Skeletal muscle satellite cell (primary cell): ENCODE measurements at regions not wholly inside any gene's neighbourhood (a gene's known extent, or its start where the extent isn't known, plus 50 kb on each side); places are given as distances from the start of the nearest gene placed in this dataset.
A peak's percentile ranks its signal among the peaks of the same experiment; 100 is the strongest.

Experiments used
- H3K27me3 ChIP-seq: 2 replicates; pipeline ENCODE4 v1.7.0; 2013; ENCODE audit warnings: low read length; ENCODE audit not compliant: control insufficient read depth, insufficient read depth
- H3K36me3 ChIP-seq: 2 replicates; pipeline ENCODE4 v1.7.0; 2013; ENCODE audit warnings: mild to moderate bottlenecking, control low read depth, low read length; ENCODE audit not compliant: insufficient read depth
- H3K4me1 ChIP-seq: 2 replicates; pipeline ENCODE4 v1.7.0; 2013; ENCODE audit warnings: low read length; ENCODE audit not compliant: control insufficient read depth, insufficient read depth
- H3K4me2 ChIP-seq: 2 replicates; pipeline ENCODE4 v1.7.0; 2013; ENCODE audit warnings: mild to moderate bottlenecking, low read length
- H3K4me3 ChIP-seq: 2 replicates; pipeline ENCODE4 v1.7.0; 2013; ENCODE audit warnings: low read length
- H3K9ac ChIP-seq: 2 replicates; pipeline ENCODE4 v1.7.0; 2013; ENCODE audit warnings: mild to moderate bottlenecking, low read depth, low read length, moderate library complexity
- H3K9me3 ChIP-seq: replicated peaks from 2 replicates; pipeline ENCODE4 v1.7.0; 2013; ENCODE audit warnings: mild to moderate bottlenecking, control low read depth, low read length

GRCh38 chr2:150706561-150706960, 219.1 kb upstream of the RND3 start:
- Histone ChIP-seq H3K4me1 (peaks cover 6% of the 10 kb centered on the region), H3K4me3 (no peak overlapping the region), H3K27me3 (no peaks in the 10 kb centered on the region), H3K9me3 (no peaks in the 10 kb centered on the region), H3K9ac (no peak overlapping the region), H3K36me3 (no peaks in the 10 kb centered on the region), H3K4me2 (no peak overlapping the region)

- no peak overlapping the region for H3K9ac ChIP-seq
- no peak overlapping the region for H3K4me2 ChIP-seq
- no peak overlapping the region for H3K4me3 ChIP-seq
- no peaks in the 10 kb centered on the region for H3K36me3 ChIP-seq
- H3K4me1 ChIP-seq, result peaks cover 6% of the 10 kb centered on the region
- no peaks in the 10 kb centered on the region for H3K9me3 ChIP-seq
- H3K27me3 ChIP-seq, result no peaks in the 10 kb centered on the region
These were observed 218.3 kb upstream of the RND3 start for GRCh38 chr2:150705767-150706166.

GRCh38 chr2:150705357-150705756, 217.9 kb upstream of the RND3 start:
- Histone ChIP-seq H3K9ac (no peak overlapping the region), H3K36me3 (no peaks in the 10 kb centered on the region), H3K4me3 (no peak overlapping the region)

GRCh38 chr2:150702791-150703190, 215.3 kb upstream of the RND3 start:
- peaks cover 15% of the 10 kb centered on the region for H3K4me1 ChIP-seq
- H3K36me3 ChIP-seq, result no peaks in the 10 kb centered on the region
- H3K27me3 ChIP-seq, result no peaks in the 10 kb centered on the region
- no peak overlapping the region for H3K4me3 ChIP-seq
- H3K9ac ChIP-seq, result no peak overlapping the region
- H3K4me2 ChIP-seq, result no peak overlapping the region
- H3K9me3 ChIP-seq, result no peaks in the 10 kb centered on the region

More at GRCh38 chr2:150705357-150705756, 217.9 kb upstream of the RND3 start:
- Histone ChIP-seq H3K4me2 (no peak overlapping the region), H3K4me1 (peaks cover 6% of the 10 kb centered on the region), H3K9me3 (no peaks in the 10 kb centered on the region), H3K27me3 (no peaks in the 10 kb centered on the region)

GRCh38 chr2:150700666-150701580, 213.5 kb upstream of the RND3 start:
- Histone ChIP-seq H3K9ac (no peak overlapping the region), H3K36me3 (no peaks in the 10 kb centered on the region), H3K4me1 (peaks cover 16% of the 10 kb centered on the region), H3K4me2 (no peak overlapping the region), H3K4me3 (no peak overlapping the region), H3K9me3 (no peaks in the 10 kb centered on the region), H3K27me3 (no peaks in the 10 kb centered on the region)

- Histone ChIP-seq H3K27me3 (no peaks in the 10 kb centered on the region), H3K36me3 (no peaks in the 10 kb centered on the region), H3K9ac (no peak overlapping the region), H3K4me3 (no peak overlapping the region), H3K9me3 (no peaks in the 10 kb centered on the region), H3K4me2 (no peak overlapping the region), H3K4me1 (peaks cover 12% of the 10 kb centered on the region)
These were observed 211.8 kb upstream of the RND3 start for GRCh38 chr2:150699218-150699617.

GRCh38 chr2:150698016-150698661, 210.7 kb upstream of the RND3 start:
- H3K4me2 ChIP-seq, result peak overlapping the region; percentile 35
- no peaks in the 10 kb centered on the region for H3K27me3 ChIP-seq
- no peaks in the 10 kb centered on the region for H3K36me3 ChIP-seq
- no peak overlapping the region for H3K9ac ChIP-seq
- no peaks in the 10 kb centered on the region for H3K9me3 ChIP-seq
- H3K4me3 ChIP-seq, result no peak overlapping the region
- H3K4me1 ChIP-seq, result peaks cover 12% of the 10 kb centered on the region

- peaks cover 12% of the 10 kb centered on the region for H3K4me1 ChIP-seq
- no peaks in the 10 kb centered on the region for H3K9me3 ChIP-seq
- no peak overlapping the region for H3K9ac ChIP-seq
- no peaks in the 10 kb centered on the region for H3K36me3 ChIP-seq
- no peak overlapping the region for H3K4me2 ChIP-seq
- no peaks in the 10 kb centered on the region for H3K27me3 ChIP-seq
- H3K4me3 ChIP-seq, result no peak overlapping the region
These were observed 210.1 kb upstream of the RND3 start for GRCh38 chr2:150697596-150697995.

- H3K27me3 ChIP-seq, result no peaks in the 10 kb centered on the region
These were observed 208.1 kb upstream of the RND3 start for GRCh38 chr2:150695451-150696135.

GRCh38 chr2:150693556-150693955, 206.1 kb upstream of the RND3 start:
- H3K9ac ChIP-seq, result no peak overlapping the region
- H3K4me2 ChIP-seq, result no peak overlapping the region
- no peaks in the 10 kb centered on the region for H3K27me3 ChIP-seq
- no peak overlapping the region for H3K4me3 ChIP-seq
- H3K9me3 ChIP-seq, result no peaks in the 10 kb centered on the region
- H3K36me3 ChIP-seq, result no peaks in the 10 kb centered on the region
- H3K4me1 ChIP-seq, result peaks cover 31% of the 10 kb centered on the region

More at GRCh38 chr2:150695451-150696135, 208.1 kb upstream of the RND3 start:
- Histone ChIP-seq H3K4me1 (peaks cover 15% of the 10 kb centered on the region), H3K4me3 (no peak overlapping the region), H3K9me3 (no peaks in the 10 kb centered on the region), H3K9ac (no peak overlapping the region), H3K36me3 (no peaks in the 10 kb centered on the region), H3K4me2 (no peak overlapping the region)

- H3K4me2 ChIP-seq, result no peak overlapping the region
- H3K9ac ChIP-seq, result no peak overlapping the region
- H3K4me1 ChIP-seq, result peaks cover 32% of the 10 kb centered on the region
- H3K27me3 ChIP-seq, result no peaks in the 10 kb centered on the region
- no peaks in the 10 kb centered on the region for H3K36me3 ChIP-seq
- no peak overlapping the region for H3K4me3 ChIP-seq
- H3K9me3 ChIP-seq, result no peaks in the 10 kb centered on the region
These were observed 203.4 kb upstream of the RND3 start for GRCh38 chr2:150690870-150691269.
